Neural progenitor cell (in vitro differentiated cells): ENCODE measurements at regions not wholly inside any gene's neighbourhood (a gene's known extent, or its start where the extent isn't known, plus 50 kb on each side); places are given as distances from the start of the nearest gene placed in this dataset.

Experiments
- DNase-seq: peaks from one replicate; pipeline ENCODE4 v3.0.0-alpha.2; 2016; ENCODE audit warnings: low spot score
- H2AFZ ChIP-seq: fragments of 200-600 bp; sonication (generic); replicated peaks from 2 replicates; pipeline ENCODE4 v1.6.1; 2016; ENCODE audit warnings: antibody characterized with exemption
- H3F3A ChIP-seq: fragments of 200-600 bp; sonication (generic); 2 replicates; pipeline ENCODE4 v1.6.1; 2016; ENCODE audit warnings: antibody characterized with exemption, low read depth
- H3K27ac ChIP-seq: fragments of 200-600 bp; sonication (generic); 2 replicates; pipeline ENCODE4 v1.5.1; 2016; ENCODE audit warnings: mild to moderate bottlenecking
- H3K27me3 ChIP-seq: fragments of 200-600 bp; sonication (generic); 2 replicates; pipeline ENCODE4 v1.6.1; 2016; ENCODE audit warnings: mild to moderate bottlenecking, moderate library complexity
- H3K36me3 ChIP-seq: fragments of 200-600 bp; sonication (generic); 2 replicates; pipeline ENCODE4 v1.5.1; 2016
- H3K4me1 ChIP-seq: fragments of 200-600 bp; sonication (generic); 2 replicates; pipeline ENCODE4 v1.6.1; 2016; ENCODE audit warnings: mixed run types
- H3K4me2 ChIP-seq: fragments of 200-600 bp; sonication (generic); 2 replicates; pipeline ENCODE4 v1.6.1; 2016
- H3K4me3 ChIP-seq: fragments of 200-600 bp; sonication (generic); 2 replicates; pipeline ENCODE4 v1.5.1; 2016
- H3K79me2 ChIP-seq: fragments of 200-600 bp; sonication (generic); 2 replicates; pipeline ENCODE4 v1.6.1; 2016; ENCODE audit warnings: low read depth
- H3K9ac ChIP-seq: fragments of 200-600 bp; sonication (generic); 2 replicates; pipeline ENCODE4 v1.6.1; 2016
- H3K9me3 ChIP-seq: fragments of 200-600 bp; sonication (generic); 2 replicates; pipeline ENCODE4 v1.5.1; 2016; ENCODE audit warnings: low read depth
- H4K20me1 ChIP-seq: fragments of 200-600 bp; sonication (generic); 2 replicates; pipeline ENCODE4 v1.6.1; 2016; ENCODE audit warnings: low read depth
- H3K27ac Mint-ChIP-seq: 3 replicates; pipeline ENCODE4 v1.8.0; 2021; ENCODE audit warnings: mixed read lengths
- H3K27me3 Mint-ChIP-seq: 2 replicates; pipeline ENCODE4 v1.8.0; 2022; ENCODE audit warnings: low read depth, mild to moderate bottlenecking, inconsistent platforms, moderate library complexity, mixed read lengths; ENCODE audit not compliant: insufficient read depth
- H3K36me3 Mint-ChIP-seq: 3 replicates; pipeline ENCODE4 v1.8.0; 2021; ENCODE audit warnings: mixed read lengths
- H3K4me1 Mint-ChIP-seq: 3 replicates; pipeline ENCODE4 v1.8.0; 2021; ENCODE audit warnings: mixed read lengths
- H3K4me3 Mint-ChIP-seq: 3 replicates; pipeline ENCODE4 v1.8.0; 2021; ENCODE audit warnings: mild to moderate bottlenecking, moderate library complexity, mixed read lengths
- H3K9me3 Mint-ChIP-seq: 3 replicates; pipeline ENCODE4 v1.8.0; 2020; ENCODE audit warnings: mixed read lengths
- CTCF ChIP-seq: fragments of 200-600 bp; sonication (generic); IDR thresholded peaks from 2 replicates; pipeline ENCODE4 v1.5.1; 2017; ENCODE audit warnings: antibody characterized with exemption, mild to moderate bottlenecking
- EZH2 ChIP-seq: fragments of 200-600 bp; sonication (generic); IDR thresholded peaks from 2 replicates; pipeline ENCODE4 v1.6.1; 2017; ENCODE audit warnings: antibody characterized with exemption, mild to moderate bottlenecking, moderate library complexity
- EZH2phosphoT487 ChIP-seq: fragments of 200-600 bp; sonication (generic); IDR thresholded peaks from 2 replicates; pipeline ENCODE4 v1.6.1; 2017; ENCODE audit warnings: antibody characterized with exemption

GRCh38 chr12:48261773-48262172, 58.7 kb upstream of the OR10AD1 start:
- H4K20me1 ChIP-seq = no peaks in the 10 kb centered on the region
- H3K36me3 ChIP-seq = no peaks in the 10 kb centered on the region
- no peak overlapping the region for H3K27ac Mint-ChIP-seq
- H2AFZ ChIP-seq = no peak overlapping the region
- peaks cover 2% of the 10 kb centered on the region for H3K9me3 Mint-ChIP-seq
- H3K9ac ChIP-seq = no peak overlapping the region
- no peak overlapping the region for H3K4me3 Mint-ChIP-seq
- no peaks in the 10 kb centered on the region for H3K79me2 ChIP-seq
- H3K27me3 Mint-ChIP-seq = no peaks in the 10 kb centered on the region
- H3K36me3 Mint-ChIP-seq = no peaks in the 10 kb centered on the region
- no peaks in the 10 kb centered on the region for H3K9me3 ChIP-seq
- DNase-seq = no peak
- H3K4me2 ChIP-seq = no peak overlapping the region
- H3K27ac ChIP-seq = no peak overlapping the region
- H3K27me3 ChIP-seq = peaks cover 47% of the 10 kb centered on the region
- peaks cover 6% of the 10 kb centered on the region for H3K4me1 Mint-ChIP-seq
- TF ChIP-seq EZH2 = no peak
- TF ChIP-seq CTCF = no peak
- TF ChIP-seq EZH2phosphoT487 = no peak
- no peaks in the 10 kb centered on the region for H3F3A ChIP-seq
- peaks cover 8% of the 10 kb centered on the region for H3K4me1 ChIP-seq
- no peak overlapping the region for H3K4me3 ChIP-seq
